Ectodermal cell (in vitro differentiated cells): ENCODE measurements at regions not wholly inside any gene's neighbourhood (a gene's known extent, or its start where the extent isn't known, plus 50 kb on each side); places are given as distances from the start of the nearest gene placed in this dataset.

Experiments
- H3K27ac ChIP-seq: 2 replicates; pipeline ENCODE4 v1.7.0; 2013; ENCODE audit warnings: mild to moderate bottlenecking, low read depth, low read length; ENCODE audit not compliant: insufficient read depth, poor library complexity, severe bottlenecking
- H3K27me3 ChIP-seq: 2 replicates; pipeline ENCODE4 v1.7.0; 2013; ENCODE audit warnings: mild to moderate bottlenecking, low read length; ENCODE audit not compliant: insufficient read depth, control insufficient read depth, poor library complexity, severe bottlenecking
- H3K36me3 ChIP-seq: one replicate; pipeline ENCODE4 v1.7.0; 2013; ENCODE audit warnings: low read length; ENCODE audit not compliant: control insufficient read depth, insufficient read depth
- H3K4me1 ChIP-seq: one replicate; pipeline ENCODE4 v1.7.0; 2013; ENCODE audit warnings: low read length; ENCODE audit not compliant: control insufficient read depth, insufficient read depth
- H3K4me3 ChIP-seq: 2 replicates; pipeline ENCODE4 v1.7.0; 2013; ENCODE audit warnings: low read depth, low read length, control low read depth; ENCODE audit not compliant: insufficient read depth
- H3K9me3 ChIP-seq: 2 replicates; pipeline ENCODE4 v1.7.0; 2013; ENCODE audit warnings: mild to moderate bottlenecking, low read length, moderate library complexity; ENCODE audit not compliant: control insufficient read depth
- WGBS, 2 experiments: methylation state at CpG; one replicate each; pipeline ENCODE4 v1.1.7; 2013; ENCODE audit warnings: missing lambda C conversion rate in 2 of 2; 5-methylcytosine and 5-hydroxymethylcytosine counted together

GRCh38 chr11:19430346-19430745 lies 189.6 kb upstream of the E2F8 start:
- WGBS, 2 experiments = 89 to 90% methylated on average over 7 of the region's 7 CpGs

GRCh38 chr11:19429108-19429760 lies 188.5 kb upstream of the E2F8 start:
- WGBS, 2 experiments = 92 to 96% methylated on average over 3 of the region's 3 CpGs
- Histone ChIP-seq H3K36me3 (no peaks in the 10 kb centered on the region), H3K4me3 (no peak overlapping the region), H3K9me3 (no peaks in the 10 kb centered on the region), H3K27ac (no peak overlapping the region), H3K4me1 (peaks cover 43% of the 10 kb centered on the region), H3K27me3 (no peaks in the 10 kb centered on the region)

More at GRCh38 chr11:19430346-19430745, 189.6 kb upstream of the E2F8 start:
- Histone ChIP-seq H3K9me3 (no peaks in the 10 kb centered on the region), H3K27me3 (no peaks in the 10 kb centered on the region), H3K4me3 (no peak overlapping the region), H3K4me1 (peaks cover 43% of the 10 kb centered on the region), H3K36me3 (no peaks in the 10 kb centered on the region), H3K27ac (no peak overlapping the region)

GRCh38 chr11:19428206-19429002 lies 187.7 kb upstream of the E2F8 start:
- 88 to 93% methylated on average over 7 to 8 of the region's 8 CpGs for WGBS, 2 experiments
- H3K27ac ChIP-seq = no peak overlapping the region

GRCh38 chr11:19426756-19427403 lies 186.1 kb upstream of the E2F8 start:
- H3K4me1 ChIP-seq = peaks cover 24% of the 10 kb centered on the region
- no peak overlapping the region for H3K4me3 ChIP-seq
- no peaks in the 10 kb centered on the region for H3K27me3 ChIP-seq
- WGBS, 2 experiments = 54 to 58% methylated on average over 4 of the region's 4 CpGs
- H3K9me3 ChIP-seq = no peaks in the 10 kb centered on the region
- H3K36me3 ChIP-seq = no peaks in the 10 kb centered on the region
- no peak overlapping the region for H3K27ac ChIP-seq

More at GRCh38 chr11:19428206-19429002, 187.7 kb upstream of the E2F8 start:
- Histone ChIP-seq H3K36me3 (no peaks in the 10 kb centered on the region), H3K4me3 (no peak overlapping the region), H3K9me3 (no peaks in the 10 kb centered on the region), H3K4me1 (peaks cover 39% of the 10 kb centered on the region), H3K27me3 (no peaks in the 10 kb centered on the region)

GRCh38 chr11:19426011-19426755 lies 185.4 kb upstream of the E2F8 start:
- WGBS, 2 experiments = 93 to 94% methylated on average over 5 of the region's 5 CpGs
- Histone ChIP-seq H3K4me1 (peaks cover 19% of the 10 kb centered on the region), H3K9me3 (no peaks in the 10 kb centered on the region), H3K36me3 (no peaks in the 10 kb centered on the region), H3K27ac (no peak overlapping the region), H3K27me3 (no peaks in the 10 kb centered on the region), H3K4me3 (no peak overlapping the region)

GRCh38 chr11:19422276-19422675 lies 181.5 kb upstream of the E2F8 start:
- Histone ChIP-seq H3K4me3 (no peak overlapping the region), H3K27ac (no peak overlapping the region), H3K27me3 (no peaks in the 10 kb centered on the region), H3K4me1 (peaks cover 10% of the 10 kb centered on the region), H3K36me3 (no peaks in the 10 kb centered on the region), H3K9me3 (no peaks in the 10 kb centered on the region)
- 84 to 88% methylated on average over 7 of the region's 7 CpGs for WGBS, 2 experiments

- WGBS, 2 experiments = 82 to 83% methylated on average over 6 of the region's 6 CpGs
- Histone ChIP-seq H3K4me3 (no peak overlapping the region), H3K9me3 (no peaks in the 10 kb centered on the region), H3K36me3 (no peaks in the 10 kb centered on the region), H3K4me1 (no peaks in the 10 kb centered on the region), H3K27me3 (no peaks in the 10 kb centered on the region), H3K27ac (no peak overlapping the region)
These were observed 180.3 kb upstream of the E2F8 start for GRCh38 chr11:19420868-19421533.

GRCh38 chr11:19419808-19420207 lies 179.1 kb upstream of the E2F8 start:
- no peaks in the 10 kb centered on the region for H3K27me3 ChIP-seq
- WGBS, 2 experiments = 92% methylated on average over 7 of the region's 7 CpGs

GRCh38 chr11:19419021-19419750 lies 178.4 kb upstream of the E2F8 start:
- Histone ChIP-seq H3K9me3 (no peaks in the 10 kb centered on the region), H3K27me3 (no peaks in the 10 kb centered on the region), H3K4me3 (no peak overlapping the region), H3K27ac (no peak overlapping the region), H3K4me1 (no peaks in the 10 kb centered on the region), H3K36me3 (no peaks in the 10 kb centered on the region)
- WGBS, 2 experiments = 69 to 70% methylated on average over 6 to 8 of the region's 8 CpGs

More at GRCh38 chr11:19419808-19420207, 179.1 kb upstream of the E2F8 start:
- Histone ChIP-seq H3K27ac (no peak overlapping the region), H3K36me3 (no peaks in the 10 kb centered on the region), H3K4me3 (no peak overlapping the region), H3K9me3 (no peaks in the 10 kb centered on the region), H3K4me1 (no peaks in the 10 kb centered on the region)
